Lower leg skin (tissue), 3 donors: ENCODE measurements at regions not wholly inside any gene's neighbourhood (a gene's known extent, or its start where the extent isn't known, plus 50 kb on each side); places are given as distances from the start of the nearest gene placed in this dataset.

Experiments used
- POLR2A ChIP-seq, 2 donors: fragments of 450-650 bp; IDR thresholded peaks; one replicate each; pipeline ENCODE4 v1.6.1; 2016 to 2017; ENCODE audit warnings: antibody characterized with exemption in 2 of 2, mild to moderate bottlenecking in 1 of 2, moderate library complexity in 1 of 2
- TF ChIP-seq, protein P1 (sequence below), 3 donors: fragments of 450-650 bp; IDR thresholded peaks; one replicate each; pipeline ENCODE4 v1.5.1; 2016; ENCODE audit warnings: antibody characterized with exemption in 3 of 3, mild to moderate bottlenecking in 3 of 3, moderate library complexity in 2 of 3

DNA sequence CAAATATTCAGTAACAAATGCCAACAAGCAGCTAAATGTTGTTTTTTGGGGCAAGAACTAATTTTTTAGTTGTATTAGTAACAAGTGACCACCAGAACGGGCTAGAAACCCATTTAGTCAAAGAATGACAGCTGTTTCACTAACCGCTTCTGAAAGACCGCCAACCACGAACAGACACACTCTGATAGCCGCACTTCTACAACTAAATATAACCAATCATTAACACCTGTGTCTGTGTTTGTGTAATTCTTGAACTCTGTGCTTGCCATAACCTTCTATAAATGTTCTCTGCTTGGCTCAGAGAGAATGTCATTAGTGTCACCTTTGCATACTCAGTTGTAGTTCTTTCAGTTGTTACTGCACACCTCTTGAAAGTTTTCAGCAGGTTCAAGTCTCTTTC, 526.3 kb upstream of the LRRTM1 start:
- TF ChIP-seq, protein P1, sequence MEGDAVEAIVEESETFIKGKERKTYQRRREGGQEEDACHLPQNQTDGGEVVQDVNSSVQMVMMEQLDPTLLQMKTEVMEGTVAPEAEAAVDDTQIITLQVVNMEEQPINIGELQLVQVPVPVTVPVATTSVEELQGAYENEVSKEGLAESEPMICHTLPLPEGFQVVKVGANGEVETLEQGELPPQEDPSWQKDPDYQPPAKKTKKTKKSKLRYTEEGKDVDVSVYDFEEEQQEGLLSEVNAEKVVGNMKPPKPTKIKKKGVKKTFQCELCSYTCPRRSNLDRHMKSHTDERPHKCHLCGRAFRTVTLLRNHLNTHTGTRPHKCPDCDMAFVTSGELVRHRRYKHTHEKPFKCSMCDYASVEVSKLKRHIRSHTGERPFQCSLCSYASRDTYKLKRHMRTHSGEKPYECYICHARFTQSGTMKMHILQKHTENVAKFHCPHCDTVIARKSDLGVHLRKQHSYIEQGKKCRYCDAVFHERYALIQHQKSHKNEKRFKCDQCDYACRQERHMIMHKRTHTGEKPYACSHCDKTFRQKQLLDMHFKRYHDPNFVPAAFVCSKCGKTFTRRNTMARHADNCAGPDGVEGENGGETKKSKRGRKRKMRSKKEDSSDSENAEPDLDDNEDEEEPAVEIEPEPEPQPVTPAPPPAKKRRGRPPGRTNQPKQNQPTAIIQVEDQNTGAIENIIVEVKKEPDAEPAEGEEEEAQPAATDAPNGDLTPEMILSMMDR (IDR thresholded peaks at IDR 0.05): no peak
- TF ChIP-seq POLR2A (IDR thresholded peaks at IDR 0.05): no peak
